SIG-M5 (cell line): ENCODE measurements at regions not wholly inside any gene's neighbourhood (a gene's known extent, or its start where the extent isn't known, plus 50 kb on each side); places are given as distances from the start of the nearest gene placed in this dataset.
"Not testable (repeated sequence)": the region's sequence is repeated elsewhere in the genome, so short reads cannot be mapped to it uniquely, and the experiment has no call there.

Source experiments
- DNase-seq: peaks from one replicate; lab custom pipeline; 2025; lab: John Stamatoyannopoulos, UW

- no peak for DNase-seq
These were observed 252.6 kb downstream of the TMEM47 start for GRCh38 chrX:34404386-34405070.

- DNase-seq = no peak
These were observed 255.7 kb downstream of the TMEM47 start for GRCh38 chrX:34401411-34401810.

GRCh38 chrX:34382416-34382815 is 250.3 kb upstream of the FAM47A start:
- DNase-seq = no peak

- no peak for DNase-seq
These were observed 249.1 kb upstream of the FAM47A start for GRCh38 chrX:34381241-34381640.

GRCh38 chrX:34379891-34380290 is 247.8 kb upstream of the FAM47A start:
- no peak for DNase-seq

- DNase-seq = no peak
These were observed 245.5 kb upstream of the FAM47A start for GRCh38 chrX:34377645-34378044.

- no peak for DNase-seq
These were observed 239.6 kb upstream of the FAM47A start for GRCh38 chrX:34371754-34372153.

GRCh38 chrX:34365471-34365870 is 233.4 kb upstream of the FAM47A start:
- DNase-seq = no peak

GRCh38 chrX:34350561-34351335 is 218.6 kb upstream of the FAM47A start:
- DNase-seq = no peak

- no peak for DNase-seq
These were observed 210.9 kb upstream of the FAM47A start for GRCh38 chrX:34343001-34343400.

- no peak for DNase-seq
These were observed 209.7 kb upstream of the FAM47A start for GRCh38 chrX:34341814-34342213.

GRCh38 chrX:34341258-34341657 is 209.1 kb upstream of the FAM47A start:
- no peak for DNase-seq

- DNase-seq = no peak
These were observed 205.9 kb upstream of the FAM47A start for GRCh38 chrX:34338046-34338445.

- DNase-seq = not testable (repeated sequence)
These were observed 203.3 kb upstream of the FAM47A start for GRCh38 chrX:34335376-34335775.

- no peak for DNase-seq
These were observed 200.2 kb upstream of the FAM47A start for GRCh38 chrX:34332334-34332733.

GRCh38 chrX:34325460-34325859 is 193.3 kb upstream of the FAM47A start:
- no peak for DNase-seq

- not testable (repeated sequence) for DNase-seq
These were observed 188.3 kb upstream of the FAM47A start for GRCh38 chrX:34320424-34320823.

GRCh38 chrX:34300871-34301270 is 168.8 kb upstream of the FAM47A start:
- DNase-seq = no peak

- no peak for DNase-seq
These were observed 167.4 kb upstream of the FAM47A start for GRCh38 chrX:34299451-34299967.

GRCh38 chrX:34294665-34295064 is 162.6 kb upstream of the FAM47A start:
- DNase-seq = no peak

GRCh38 chrX:34288782-34289181 is 156.7 kb upstream of the FAM47A start:
- no peak for DNase-seq

GRCh38 chrX:34279866-34280560 is 147.9 kb upstream of the FAM47A start:
- no peak for DNase-seq

- DNase-seq = no peak
These were observed 143.6 kb upstream of the FAM47A start for GRCh38 chrX:34275699-34276098.
